Tibial nerve (tissue), 4 donors: ENCODE measurements at regions not wholly inside any gene's neighbourhood (a gene's known extent, or its start where the extent isn't known, plus 50 kb on each side); places are given as distances from the start of the nearest gene placed in this dataset.

Experiments used
- DNase-seq, 2 donors: peaks; one replicate each; pipeline ENCODE4 v3.0.0-alpha.2; 2019; ENCODE audit warnings: low spot score in 2 of 2
- H3K27ac ChIP-seq, 4 donors: fragments of 200-600 bp; sonication (generic) in 3 of 4; one replicate each; pipeline ENCODE4 v1.5.1; 2017 to 2019; ENCODE audit warnings: mild to moderate bottlenecking in 1 of 4
- H3K27me3 ChIP-seq, 2 donors: fragments of 200-600 bp; sonication (generic) in 1 of 2; one replicate each; pipeline versions ENCODE4 v1.5.1 to v1.6.0; 2017 to 2019
- H3K36me3 ChIP-seq, 3 donors: fragments of 200-600 bp; sonication (generic); one replicate each; pipeline ENCODE4 v1.5.1; 2018 to 2019
- H3K4me1 ChIP-seq, 4 donors: fragments of 200-600 bp; sonication (generic) in 3 of 4; one replicate each; pipeline ENCODE4 v1.5.1; 2017 to 2019
- H3K4me3 ChIP-seq, 4 donors: fragments of 200-600 bp; sonication (generic) in 3 of 4; one replicate each; pipeline ENCODE4 v1.5.1; 2017 to 2019; ENCODE audit warnings: mild to moderate bottlenecking in 1 of 4, moderate library complexity in 1 of 4
- H3K9me3 ChIP-seq, 4 donors: fragments of 200-600 bp; sonication (generic) in 3 of 4; one replicate each; pipeline ENCODE4 v1.5.1; 2017 to 2019
- CTCF ChIP-seq, 5 experiments: fragments of 200-600 bp in 3 of 5; fragments of 450-650 bp in 2 of 5; sonication (generic) in 3 of 5; IDR thresholded peaks; one replicate each; pipeline ENCODE4 v1.5.1; 2016 to 2019; ENCODE audit warnings: antibody characterized with exemption in 5 of 5, mild to moderate bottlenecking in 3 of 5, moderate library complexity in 2 of 5
- EP300 ChIP-seq, 2 donors: sonication (generic); formaldehyde crosslinking; IDR thresholded peaks; one replicate each; pipeline ENCODE4 v1.6.1; 2017; ENCODE audit warnings: antibody characterized with exemption in 2 of 2, mild to moderate bottlenecking in 1 of 2
- POLR2A ChIP-seq, 2 donors: fragments of 450-650 bp; IDR thresholded peaks; one replicate each; pipeline ENCODE4 v1.6.1; 2017; ENCODE audit warnings: antibody characterized with exemption in 2 of 2, mild to moderate bottlenecking in 2 of 2, moderate library complexity in 2 of 2
- WGBS, 2 donors: methylation state at CpG; one replicate each; pipeline ENCODE4 v1.1.5; 2018; 5-methylcytosine and 5-hydroxymethylcytosine counted together

- Histone ChIP-seq H3K9me3 (no peaks in the 10 kb centered on the region), H3K36me3 (no peaks in the 10 kb centered on the region), H3K4me1 (peaks cover 0 to 6% (median 0%) of the 10 kb centered on the region in 4 donors), H3K27ac (no peak overlapping the region), H3K4me3 (no peak overlapping the region), H3K27me3 (no peaks in the 10 kb centered on the region)
- no peak for DNase-seq
- 52 to 54% methylated on average over 1 of the region's 1 CpG for WGBS, 2 donors
- no peak for TF ChIP-seq CTCF (IDR thresholded peaks at IDR 0.05)
- TF ChIP-seq POLR2A (IDR thresholded peaks at IDR 0.05), result no peak
Observed at GRCh38 chr12:90086281-90086680, 377.6 kb upstream of the ATP2B1 start.

- Histone ChIP-seq H3K36me3 (no peaks in the 10 kb centered on the region), H3K9me3 (no peaks in the 10 kb centered on the region), H3K27ac (no peak overlapping the region), H3K4me1 (no peaks in the 10 kb centered on the region), H3K4me3 (no peak overlapping the region), H3K27me3 (no peaks in the 10 kb centered on the region)
- no peak for DNase-seq
- WGBS, 2 donors, result 54 to 57% methylated on average over 3 of the region's 3 CpGs
- TF ChIP-seq EP300 (IDR thresholded peaks at IDR 0.05), result no peak
- TF ChIP-seq CTCF (IDR thresholded peaks at IDR 0.05), result no peak
- no peak for TF ChIP-seq POLR2A (IDR thresholded peaks at IDR 0.05)
Observed at GRCh38 chr12:90085494-90086274, 377.0 kb upstream of the ATP2B1 start.

DNA sequence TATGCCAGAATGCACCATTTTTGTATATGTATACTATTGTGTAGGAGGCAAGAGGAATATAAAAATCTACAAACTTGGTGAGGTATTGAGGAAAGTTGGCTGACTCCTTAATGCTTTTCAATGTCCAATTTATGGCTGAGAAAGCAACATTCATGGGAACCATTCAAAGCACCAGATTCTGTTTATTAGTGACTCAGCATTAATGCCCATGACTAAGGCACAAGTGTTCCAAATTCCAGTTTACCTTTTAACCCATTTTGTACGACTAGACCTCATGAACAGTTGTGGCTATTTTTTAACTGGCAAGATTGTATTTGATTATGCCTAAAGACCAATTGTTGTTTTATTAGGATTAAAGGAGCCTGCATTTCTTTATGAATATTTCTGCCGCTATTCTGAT is 375.4 kb upstream of the ATP2B1 start:
- no peaks in the 10 kb centered on the region for H3K27me3 ChIP-seq
- no peak overlapping the region for H3K27ac ChIP-seq
- TF ChIP-seq POLR2A (IDR thresholded peaks at IDR 0.05), result no peak
- TF ChIP-seq CTCF (IDR thresholded peaks at IDR 0.05), result no peak
- TF ChIP-seq EP300 (IDR thresholded peaks at IDR 0.05), result no peak
- no peaks in the 10 kb centered on the region for H3K9me3 ChIP-seq
- 84 to 95% methylated on average over 2 of the region's 2 CpGs for WGBS, 2 donors
- H3K36me3 ChIP-seq, result no peaks in the 10 kb centered on the region
- H3K4me1 ChIP-seq, result no peaks in the 10 kb centered on the region
- H3K4me3 ChIP-seq, result no peak overlapping the region
- no peak for DNase-seq

GRCh38 chr12:90080616-90081015 is 372.0 kb upstream of the ATP2B1 start:
- 51 to 68% methylated on average over 1 of the region's 1 CpG for WGBS, 2 donors
- Histone ChIP-seq H3K27ac (no peak overlapping the region), H3K4me1 (no peaks in the 10 kb centered on the region), H3K27me3 (no peaks in the 10 kb centered on the region), H3K9me3 (no peaks in the 10 kb centered on the region), H3K36me3 (no peaks in the 10 kb centered on the region), H3K4me3 (no peak overlapping the region)
- TF ChIP-seq CTCF (IDR thresholded peaks at IDR 0.05), result no peak
- no peak for TF ChIP-seq EP300 (IDR thresholded peaks at IDR 0.05)
- no peak for TF ChIP-seq POLR2A (IDR thresholded peaks at IDR 0.05)
- DNase-seq, result no peak

DNA sequence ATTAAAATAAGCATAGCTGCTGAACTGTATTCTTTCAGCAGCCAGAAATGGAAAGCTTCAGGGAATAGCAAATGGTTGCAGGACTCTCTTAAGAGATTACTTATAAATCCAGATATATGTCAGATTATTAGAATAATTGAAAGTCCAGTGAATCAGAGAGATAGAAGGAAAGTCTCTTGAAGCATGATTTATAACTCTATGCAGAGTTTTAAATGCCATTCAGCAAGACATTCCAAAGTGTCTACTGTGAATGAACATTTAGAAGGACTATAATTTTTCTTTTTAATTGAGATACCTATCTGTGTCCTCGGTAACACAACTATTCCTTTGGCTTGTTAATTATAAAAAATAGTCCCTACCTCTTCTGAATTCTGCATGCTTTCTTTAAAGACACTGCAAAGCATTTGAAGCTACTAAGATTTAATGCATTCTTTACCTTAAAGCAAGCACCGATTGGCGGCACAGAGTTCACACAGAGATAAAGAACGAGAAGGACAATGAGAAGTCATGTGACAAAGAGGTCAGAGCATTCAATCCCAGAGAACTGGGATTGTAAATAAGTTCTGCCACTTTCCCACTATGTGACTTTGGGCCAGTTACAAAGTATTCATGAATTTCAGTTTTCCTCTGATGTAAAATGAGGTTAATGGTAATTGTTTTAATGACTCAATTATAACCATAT is 371.0 kb upstream of the ATP2B1 start:
- no peaks in the 10 kb centered on the region for H3K4me1 ChIP-seq
- no peak overlapping the region for H3K27ac ChIP-seq
- TF ChIP-seq POLR2A (IDR thresholded peaks at IDR 0.05), result no peak
- no peak for TF ChIP-seq EP300 (IDR thresholded peaks at IDR 0.05)
- TF ChIP-seq CTCF (IDR thresholded peaks at IDR 0.05), result no peak
- 80 to 81% methylated on average over 4 of the region's 4 CpGs for WGBS, 2 donors
- H3K4me3 ChIP-seq, result no peak overlapping the region
- no peaks in the 10 kb centered on the region for H3K27me3 ChIP-seq
- H3K36me3 ChIP-seq, result no peaks in the 10 kb centered on the region
- no peak for DNase-seq
- no peaks in the 10 kb centered on the region for H3K9me3 ChIP-seq
